Neuronal stem cell (in vitro differentiated cells): ENCODE measurements at regions not wholly inside any gene's neighbourhood (a gene's known extent, or its start where the extent isn't known, plus 50 kb on each side); places are given as distances from the start of the nearest gene placed in this dataset.

ENCODE experiments used
- DNase-seq: peaks from one replicate; pipeline ENCODE4 v3.0.0-alpha.2; 2013; ENCODE audit warnings: low spot score
- H2AFZ ChIP-seq: one replicate; pipeline ENCODE4 v1.6.1; 2013; ENCODE audit warnings: mild to moderate bottlenecking, low read length, inconsistent platforms
- H2AK5ac ChIP-seq: 2 replicates; pipeline ENCODE4 v1.6.1; 2013; ENCODE audit warnings: low read depth, mild to moderate bottlenecking, inconsistent platforms, low read length, moderate library complexity, mixed read lengths
- H2BK120ac ChIP-seq: 2 replicates; pipeline ENCODE4 v1.6.1; 2013; ENCODE audit warnings: low read depth, mild to moderate bottlenecking, inconsistent platforms, low read length, moderate library complexity, mixed read lengths
- H2BK12ac ChIP-seq: one replicate; pipeline ENCODE4 v1.6.1; 2013; ENCODE audit warnings: low read length, inconsistent platforms
- H2BK15ac ChIP-seq: 2 replicates; pipeline ENCODE4 v1.6.1; 2013; ENCODE audit warnings: mild to moderate bottlenecking, low read length, inconsistent platforms, mixed read lengths
- H2BK5ac ChIP-seq: one replicate; pipeline ENCODE4 v1.6.1; 2013; ENCODE audit warnings: inconsistent platforms, mild to moderate bottlenecking, low read length, moderate library complexity
- H3K14ac ChIP-seq: one replicate; pipeline ENCODE4 v1.6.1; 2013; ENCODE audit warnings: low read length, inconsistent platforms
- H3K18ac ChIP-seq: 2 replicates; pipeline ENCODE4 v1.6.1; 2013; ENCODE audit warnings: low read length, inconsistent platforms
- H3K23ac ChIP-seq: 2 replicates; pipeline ENCODE4 v1.6.1; 2013; ENCODE audit warnings: low read depth, mild to moderate bottlenecking, mixed read lengths, low read length, inconsistent platforms; ENCODE audit not compliant: poor library complexity
- H3K27ac ChIP-seq: replicated peaks from 3 replicates; pipeline ENCODE4 v1.5.1; 2013; ENCODE audit warnings: low read length, inconsistent platforms
- H3K27me3 ChIP-seq, 3 experiments: 2 replicates each; pipeline ENCODE4 v1.6.1; 2013; ENCODE audit warnings: low read length in 3 of 3, mild to moderate bottlenecking in 2 of 3, inconsistent platforms in 1 of 3, low read depth in 1 of 3, mixed read lengths in 1 of 3, moderate library complexity in 1 of 3; ENCODE audit not compliant: control insufficient read depth in 3 of 3, insufficient read depth in 3 of 3
- H3K36me3 ChIP-seq, 2 donors: replicated peaks in 1 of 2; 2 replicates each; pipeline ENCODE4 v1.6.1; 2013; ENCODE audit warnings: low read length in 2 of 2; ENCODE audit not compliant: control insufficient read depth in 2 of 2, insufficient read depth in 2 of 2
- H3K4ac ChIP-seq: 2 replicates; pipeline ENCODE4 v1.6.1; 2013; ENCODE audit warnings: inconsistent platforms, mild to moderate bottlenecking, low read length, moderate library complexity
- H3K4me1 ChIP-seq, 2 donors: 1 replicate in 1 of 2; 2 replicates in 1 of 2; pipeline ENCODE4 v1.6.1; 2013; ENCODE audit warnings: low read length in 2 of 2, low read depth in 1 of 2; ENCODE audit not compliant: control insufficient read depth in 2 of 2, insufficient read depth in 1 of 2
- H3K4me2 ChIP-seq: one replicate; pipeline ENCODE4 v1.6.1; 2013; ENCODE audit warnings: mild to moderate bottlenecking, low read length, inconsistent platforms; ENCODE audit not compliant: insufficient read depth, poor library complexity, severe bottlenecking
- H3K4me3 ChIP-seq, 2 donors: 2 replicates each; pipeline ENCODE4 v1.5.1; 2013; ENCODE audit warnings: low read length in 2 of 2, mild to moderate bottlenecking in 2 of 2, inconsistent platforms in 1 of 2, moderate library complexity in 1 of 2
- H3K79me1 ChIP-seq: one replicate; pipeline ENCODE4 v1.6.1; 2013; ENCODE audit warnings: low read depth, mild to moderate bottlenecking, inconsistent platforms, low read length, moderate library complexity
- H3K9ac ChIP-seq: one replicate; pipeline ENCODE4 v1.6.1; 2013; ENCODE audit warnings: mild to moderate bottlenecking, low read depth, low read length, inconsistent platforms; ENCODE audit not compliant: poor library complexity
- H3K9me3 ChIP-seq, 2 donors: replicated peaks in 1 of 2; 2 replicates each; pipeline versions ENCODE3 to v1.6.1; 2013; ENCODE audit warnings: low read length in 2 of 2, mild to moderate bottlenecking in 2 of 2, inconsistent platforms in 1 of 2, low read depth in 1 of 2, mixed read lengths in 1 of 2, moderate library complexity in 1 of 2; ENCODE audit not compliant: control insufficient read depth in 2 of 2, insufficient read depth in 1 of 2
- H4K8ac ChIP-seq: one replicate; pipeline ENCODE4 v1.6.1; 2013; ENCODE audit warnings: low read depth, mild to moderate bottlenecking, inconsistent platforms, low read length, moderate library complexity
- H4K91ac ChIP-seq: one replicate; pipeline ENCODE4 v1.6.1; 2013; ENCODE audit warnings: low read length, low read depth, mild to moderate bottlenecking, inconsistent platforms; ENCODE audit not compliant: poor library complexity
- WGBS, 2 donors: extraction: QIAGEN DNeasy Blood & Tissue Kit; methylation state at CpG; one replicate each; pipeline ENCODE4 v1.1.7; 2013; ENCODE audit warnings: missing lambda C conversion rate in 2 of 2, mixed read lengths in 1 of 2; ENCODE audit not compliant: insufficient read length in 2 of 2, insufficient replicate concordance in 1 of 2; ENCODE audit errors: extremely low coverage in 2 of 2; 5-methylcytosine and 5-hydroxymethylcytosine counted together

DNA sequence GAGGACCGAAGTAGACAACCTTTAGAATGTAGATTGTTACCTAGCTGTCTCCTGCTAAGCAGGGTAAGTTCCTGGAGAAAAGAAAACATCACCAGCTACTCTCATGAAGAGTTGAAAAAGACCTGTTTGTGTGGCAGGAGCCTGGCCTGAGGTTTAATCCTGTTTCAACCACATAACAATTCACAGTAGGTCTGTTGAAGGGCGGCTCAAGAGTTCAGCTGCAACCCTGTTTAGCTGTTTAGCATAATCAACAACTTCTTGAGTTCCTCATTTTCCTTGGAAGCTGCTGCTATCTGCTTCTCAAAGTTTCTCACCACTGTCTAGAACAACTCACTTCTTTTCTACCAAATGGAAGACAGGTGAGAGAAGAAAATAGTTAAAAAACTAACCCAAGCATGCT lies 170.4 kb upstream of the TET2 start:
- no peaks in the 10 kb centered on the region for H3K79me1 ChIP-seq
- H3K18ac ChIP-seq: no peak overlapping the region
- no peak overlapping the region for H2BK12ac ChIP-seq
- H3K9me3 ChIP-seq: no peaks in the 10 kb centered on the region
- no peak overlapping the region for H3K4me3 ChIP-seq
- H3K36me3 ChIP-seq: no peaks in the 10 kb centered on the region
- H2BK120ac ChIP-seq: no peak overlapping the region
- H2AFZ ChIP-seq: no peak overlapping the region
- H3K14ac ChIP-seq: no peak overlapping the region
- H3K23ac ChIP-seq: no peak overlapping the region
- H3K27ac ChIP-seq: no peak overlapping the region
- no peak overlapping the region for H3K4me2 ChIP-seq
- no peak overlapping the region for H4K8ac ChIP-seq
- H2BK5ac ChIP-seq: no peak overlapping the region
- H3K4ac ChIP-seq: no peak overlapping the region
- H3K4me1 ChIP-seq: no peaks in the 10 kb centered on the region
- no CpG with 5 or more reads among the region's 2 CpGs for WGBS, 2 donors
- H4K91ac ChIP-seq: no peak overlapping the region
- no peaks in the 10 kb centered on the region for H3K27me3 ChIP-seq
- no peak for DNase-seq
- H3K9ac ChIP-seq: no peak overlapping the region
- H2AK5ac ChIP-seq: no peak overlapping the region
- H2BK15ac ChIP-seq: no peak overlapping the region

DNA sequence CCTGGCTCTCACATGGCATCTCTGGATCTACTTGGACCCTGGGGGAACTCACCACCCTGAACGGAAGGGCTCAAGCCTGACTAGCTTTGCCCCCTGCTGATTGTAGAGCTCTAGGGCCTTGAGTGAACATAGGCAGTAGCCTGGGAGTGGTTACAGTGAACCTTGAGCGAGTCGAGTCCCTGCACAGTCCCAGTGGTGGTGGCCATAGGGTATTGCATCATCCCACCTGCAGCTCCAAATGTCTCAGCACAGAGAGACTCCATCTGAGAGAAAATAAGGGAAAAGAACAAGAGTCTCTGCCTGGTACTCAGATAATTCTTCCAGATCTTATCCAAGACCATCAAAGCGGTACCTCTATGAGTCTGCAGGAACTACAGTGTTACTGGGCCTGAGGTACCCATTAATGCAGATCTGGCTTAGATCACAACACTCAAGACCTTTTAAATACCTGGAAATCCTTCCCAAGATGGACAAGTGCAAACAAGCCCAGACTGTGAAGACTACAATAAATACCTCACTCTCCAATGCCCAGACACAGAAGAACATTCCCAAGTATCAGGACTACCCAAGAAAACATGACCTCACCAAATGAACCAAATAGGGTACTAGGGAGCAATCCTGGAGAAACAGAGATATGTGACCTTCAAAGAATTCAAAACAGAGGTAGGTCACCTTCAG lies 167.5 kb upstream of the TET2 start:
- Histone ChIP-seq H2AFZ (no peak overlapping the region), H3K27me3 (no peaks in the 10 kb centered on the region), H3K27ac (no peak overlapping the region), H3K14ac (no peak overlapping the region), H2BK15ac (no peak overlapping the region), H3K23ac (no peak overlapping the region), H3K4ac (no peak overlapping the region), H2BK12ac (no peak overlapping the region), H2AK5ac (no peak overlapping the region), H3K18ac (no peak overlapping the region), H2BK5ac (no peak overlapping the region), H3K36me3 (no peaks in the 10 kb centered on the region), H3K9ac (no peak overlapping the region), H2BK120ac (no peak overlapping the region), H4K91ac (no peak overlapping the region), H3K9me3 (no peaks in the 10 kb centered on the region), H3K79me1 (no peaks in the 10 kb centered on the region), H3K4me3 (no peak overlapping the region), H3K4me1 (no peaks in the 10 kb centered on the region), H3K4me2 (no peak overlapping the region), H4K8ac (no peak overlapping the region)
- no CpG with 5 or more reads among the region's 4 CpGs for WGBS, 2 donors
- no peak for DNase-seq

DNA sequence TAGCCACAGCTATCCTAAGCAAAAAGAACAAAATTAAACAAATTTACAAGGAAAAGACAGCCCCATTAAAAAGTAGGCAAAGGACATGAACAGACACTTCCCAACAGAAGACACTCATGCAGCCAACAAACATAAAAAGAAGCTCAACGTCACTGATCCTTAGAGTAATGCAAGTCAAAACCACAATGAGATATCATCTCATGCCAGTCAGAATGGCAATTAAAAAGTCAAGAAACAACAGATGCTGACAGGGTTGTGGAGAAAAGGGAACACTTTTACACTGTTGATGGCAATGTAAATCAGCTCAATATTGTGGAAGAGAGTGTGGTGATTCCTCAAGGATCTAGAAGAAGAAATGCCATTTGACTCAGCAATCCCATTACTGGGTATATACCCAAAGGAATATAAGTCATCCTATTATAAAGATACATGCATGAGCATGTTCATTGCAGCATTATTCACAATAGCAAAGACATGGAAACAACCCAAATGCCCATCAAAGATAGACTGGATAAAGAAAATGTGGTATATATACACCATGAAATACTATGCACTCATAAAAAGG lies 163.0 kb upstream of the TET2 start:
- Histone ChIP-seq H2BK5ac (no peak overlapping the region), H3K18ac (no peak overlapping the region), H3K4me3 (no peak overlapping the region), H3K27ac (no peak overlapping the region), H3K9ac (no peak overlapping the region), H4K91ac (no peak overlapping the region), H2AFZ (no peak overlapping the region), H4K8ac (no peak overlapping the region), H3K14ac (no peak overlapping the region), H3K23ac (no peak overlapping the region), H3K9me3 (no peaks in the 10 kb centered on the region), H2BK12ac (no peak overlapping the region), H2BK15ac (no peak overlapping the region), H3K4ac (no peak overlapping the region), H3K4me2 (no peak overlapping the region), H3K79me1 (no peaks in the 10 kb centered on the region), H2AK5ac (no peak overlapping the region), H3K4me1 (no peaks in the 10 kb centered on the region), H2BK120ac (no peak overlapping the region), H3K36me3 (no peaks in the 10 kb centered on the region), H3K27me3 (no peaks in the 10 kb centered on the region)
- DNase-seq: no peak
- no CpG with 5 or more reads among the region's 1 CpG for WGBS, 2 donors

DNA sequence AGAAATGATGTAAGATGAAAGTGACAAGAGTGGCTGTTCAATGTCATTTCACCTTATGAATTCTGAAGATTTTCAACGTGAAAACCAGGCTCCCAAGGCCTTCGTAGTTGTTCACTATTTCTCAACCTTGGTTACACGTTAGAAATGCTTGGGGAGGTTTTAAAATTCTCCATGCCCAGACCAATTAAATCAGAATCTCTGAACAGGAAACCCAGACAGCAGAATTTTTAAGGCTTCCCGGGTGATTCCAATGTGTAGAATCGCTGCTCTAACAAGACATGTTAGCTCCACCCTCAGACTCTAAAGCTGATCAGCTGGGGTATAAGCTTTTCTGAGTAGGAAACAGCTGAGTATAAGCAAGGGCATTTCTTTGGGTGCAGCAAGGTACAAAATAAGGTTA lies 160.4 kb upstream of the TET2 start:
- H3K27me3 ChIP-seq: no peaks in the 10 kb centered on the region
- H3K9ac ChIP-seq: no peak overlapping the region
- no peak overlapping the region for H3K4ac ChIP-seq
- H2AFZ ChIP-seq: no peak overlapping the region
- H3K9me3 ChIP-seq: no peaks in the 10 kb centered on the region
- no peak overlapping the region for H2BK12ac ChIP-seq
- H2AK5ac ChIP-seq: no peak overlapping the region
- no peaks in the 10 kb centered on the region for H3K36me3 ChIP-seq
- H3K4me1 ChIP-seq: no peaks in the 10 kb centered on the region
- no peak overlapping the region for H3K18ac ChIP-seq
- no peak overlapping the region for H2BK120ac ChIP-seq
- H3K4me3 ChIP-seq: no peak overlapping the region
- no peaks in the 10 kb centered on the region for H3K79me1 ChIP-seq
- no peak overlapping the region for H4K8ac ChIP-seq
- no peak overlapping the region for H3K27ac ChIP-seq
- no peak overlapping the region for H2BK5ac ChIP-seq
- H3K4me2 ChIP-seq: no peak overlapping the region
- H4K91ac ChIP-seq: no peak overlapping the region
- H3K23ac ChIP-seq: no peak overlapping the region
- H2BK15ac ChIP-seq: no peak overlapping the region
- H3K14ac ChIP-seq: no peak overlapping the region
- no CpG with 5 or more reads among the region's 5 CpGs for WGBS, 2 donors
- no peak for DNase-seq
